MM.1S (cell line): ENCODE measurements at regions not wholly inside any gene's neighbourhood (a gene's known extent, or its start where the extent isn't known, plus 50 kb on each side); places are given as distances from the start of the nearest gene placed in this dataset.

Source experiments
- EZH2 ChIP-seq: fragments of 300-600 bp; sonication (generic); optimal IDR thresholded peaks from 2 replicates; pipeline ENCODE3; 2017; ENCODE audit warnings: low read depth, mild to moderate bottlenecking, antibody characterized with exemption, low read length, mixed read lengths
- EZH2phosphoT487 ChIP-seq: fragments of 300-600 bp; sonication (generic); IDR thresholded peaks from 2 replicates; pipeline ENCODE4 v1.6.1; 2018; ENCODE audit warnings: antibody characterized with exemption, low read length
- TF ChIP-seq, protein P1 (sequence below): fragments of 300-600 bp; sonication (generic); IDR thresholded peaks from 2 replicates; pipeline ENCODE4 v1.5.1; 2016; ENCODE audit warnings: antibody characterized with exemption, low read length, mixed read lengths

DNA sequence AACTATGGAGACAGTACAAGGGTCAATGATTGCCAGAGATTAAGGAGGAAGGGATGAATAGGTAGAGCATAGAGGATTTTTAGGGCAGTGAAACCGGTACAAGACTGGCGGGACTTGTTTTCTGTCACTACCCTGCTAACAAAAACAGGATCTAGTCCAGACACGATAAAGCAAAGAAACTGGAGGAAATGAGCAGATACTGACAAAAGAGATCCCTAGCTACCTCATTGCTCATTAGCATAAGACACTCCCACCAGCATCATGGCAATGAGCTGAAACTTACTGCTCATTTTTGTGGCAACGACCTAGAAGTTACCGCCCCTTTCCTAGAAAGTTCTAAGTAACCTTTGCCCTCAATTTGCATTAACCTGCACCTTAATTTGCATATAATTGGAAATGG is 131.2 kb downstream of the ETAA1 start:
- TF ChIP-seq, protein P1, sequence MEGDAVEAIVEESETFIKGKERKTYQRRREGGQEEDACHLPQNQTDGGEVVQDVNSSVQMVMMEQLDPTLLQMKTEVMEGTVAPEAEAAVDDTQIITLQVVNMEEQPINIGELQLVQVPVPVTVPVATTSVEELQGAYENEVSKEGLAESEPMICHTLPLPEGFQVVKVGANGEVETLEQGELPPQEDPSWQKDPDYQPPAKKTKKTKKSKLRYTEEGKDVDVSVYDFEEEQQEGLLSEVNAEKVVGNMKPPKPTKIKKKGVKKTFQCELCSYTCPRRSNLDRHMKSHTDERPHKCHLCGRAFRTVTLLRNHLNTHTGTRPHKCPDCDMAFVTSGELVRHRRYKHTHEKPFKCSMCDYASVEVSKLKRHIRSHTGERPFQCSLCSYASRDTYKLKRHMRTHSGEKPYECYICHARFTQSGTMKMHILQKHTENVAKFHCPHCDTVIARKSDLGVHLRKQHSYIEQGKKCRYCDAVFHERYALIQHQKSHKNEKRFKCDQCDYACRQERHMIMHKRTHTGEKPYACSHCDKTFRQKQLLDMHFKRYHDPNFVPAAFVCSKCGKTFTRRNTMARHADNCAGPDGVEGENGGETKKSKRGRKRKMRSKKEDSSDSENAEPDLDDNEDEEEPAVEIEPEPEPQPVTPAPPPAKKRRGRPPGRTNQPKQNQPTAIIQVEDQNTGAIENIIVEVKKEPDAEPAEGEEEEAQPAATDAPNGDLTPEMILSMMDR, result no peak
- TF ChIP-seq EZH2 (no peak), EZH2phosphoT487 (no peak)
